Stimulated activated CD8-positive, alpha-beta memory T cell treated with anti-CD3 and anti-CD28 coated beads, Interleukin-2, amount 100 ng/mL, for 48 hours (primary cell): ENCODE measurements at regions not wholly inside any gene's neighbourhood (a gene's known extent, or its start where the extent isn't known, plus 50 kb on each side); places are given as distances from the start of the nearest gene placed in this dataset.

Experiments used
- DNase-seq, 2 donors: peaks; one replicate each; pipeline ENCODE4 v3.0.0-alpha.2; 2020; ENCODE audit warnings: low read depth in 2 of 2

- no peak for DNase-seq
Observed at GRCh38 chrX:5829469-5829868, 399.2 kb downstream of the NLGN4X start.

- DNase-seq, result no peak
Observed at GRCh38 chrX:5829060-5829459, 399.6 kb downstream of the NLGN4X start.

GRCh38 chrX:5823903-5824302 lies 404.8 kb downstream of the NLGN4X start:
- no peak for DNase-seq

- DNase-seq, result no peak
Observed at GRCh38 chrX:5810636-5811035, 418.0 kb downstream of the NLGN4X start.

GRCh38 chrX:5807181-5807580 lies 421.5 kb downstream of the NLGN4X start:
- no peak for DNase-seq

GRCh38 chrX:5802391-5802790 lies 426.3 kb downstream of the NLGN4X start:
- DNase-seq, result no peak

DNA sequence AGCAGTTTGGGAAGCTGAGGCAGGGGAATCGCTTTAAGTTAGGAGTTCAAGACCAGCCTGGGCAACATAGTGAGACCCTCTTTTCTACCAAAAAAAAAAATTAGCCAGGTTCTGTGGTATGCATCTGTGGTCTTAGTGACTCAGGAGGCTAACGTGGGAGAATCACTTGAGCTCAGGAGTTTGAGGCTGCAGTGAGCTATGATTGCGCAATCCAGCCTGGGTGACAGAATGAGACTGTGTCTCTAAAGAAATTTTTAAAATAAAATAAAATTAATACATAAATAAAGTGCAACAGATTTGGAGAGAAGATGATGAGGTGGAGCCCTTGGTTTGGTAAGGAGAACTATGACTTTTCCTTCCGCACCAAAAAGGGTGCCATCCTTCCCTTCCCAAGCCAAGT lies 436.9 kb downstream of the NLGN4X start:
- no peak for DNase-seq

- DNase-seq, result no peak
Observed at GRCh38 chrX:5788910-5789309, 439.8 kb downstream of the NLGN4X start.

GRCh38 chrX:5780821-5781220 lies 447.8 kb downstream of the NLGN4X start:
- DNase-seq, result no peak

GRCh38 chrX:5775846-5776430 lies 452.7 kb downstream of the NLGN4X start:
- no peak for DNase-seq

- DNase-seq, result no peak
Observed at GRCh38 chrX:5774446-5774845, 454.2 kb downstream of the NLGN4X start.

DNA sequence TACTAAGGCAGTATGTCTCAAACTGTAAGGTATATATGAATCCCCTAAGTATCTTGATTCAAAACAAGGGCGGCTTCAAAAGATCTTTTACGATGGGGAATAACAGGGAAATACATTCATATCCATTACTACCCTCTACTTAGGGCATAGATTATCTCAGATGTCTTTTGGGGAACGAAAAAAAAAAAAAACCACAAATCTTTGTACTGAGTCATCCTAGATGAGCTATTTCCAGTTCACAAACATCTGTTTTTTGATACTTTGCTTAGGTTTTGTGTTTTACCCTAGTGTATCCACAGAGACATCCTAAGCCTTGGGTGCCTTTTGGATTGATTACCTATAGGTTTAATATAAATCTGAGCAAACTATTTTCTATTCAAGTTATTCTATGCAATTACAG lies 457.2 kb downstream of the NLGN4X start:
- DNase-seq, result no peak

- no peak for DNase-seq
Observed at GRCh38 chrX:5756616-5757015, 472.1 kb downstream of the NLGN4X start.

DNA sequence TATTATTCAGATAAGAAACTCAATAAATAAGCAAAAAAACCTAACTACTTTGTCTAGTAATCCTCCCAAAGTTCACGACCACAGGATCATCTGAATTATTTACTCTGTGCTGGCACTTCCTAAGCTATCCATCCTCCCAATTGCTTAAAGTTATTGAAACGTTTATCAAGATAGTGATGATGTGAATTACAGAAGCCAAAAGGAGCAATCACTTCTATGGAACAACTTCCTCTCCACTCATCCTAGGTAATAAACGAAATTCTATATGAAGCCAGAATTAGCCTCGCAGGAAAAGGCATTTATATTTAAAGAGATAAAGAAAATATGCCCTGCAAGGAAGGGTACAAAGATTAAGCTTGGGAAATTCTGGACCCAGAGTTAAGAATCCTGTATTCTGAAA lies 475.4 kb downstream of the NLGN4X start:
- no peak for DNase-seq

- no peak for DNase-seq
Observed at GRCh38 chrX:5752831-5753230, 475.8 kb downstream of the NLGN4X start.

GRCh38 chrX:5748586-5749150 lies 480.0 kb downstream of the NLGN4X start:
- no peak for DNase-seq

DNA sequence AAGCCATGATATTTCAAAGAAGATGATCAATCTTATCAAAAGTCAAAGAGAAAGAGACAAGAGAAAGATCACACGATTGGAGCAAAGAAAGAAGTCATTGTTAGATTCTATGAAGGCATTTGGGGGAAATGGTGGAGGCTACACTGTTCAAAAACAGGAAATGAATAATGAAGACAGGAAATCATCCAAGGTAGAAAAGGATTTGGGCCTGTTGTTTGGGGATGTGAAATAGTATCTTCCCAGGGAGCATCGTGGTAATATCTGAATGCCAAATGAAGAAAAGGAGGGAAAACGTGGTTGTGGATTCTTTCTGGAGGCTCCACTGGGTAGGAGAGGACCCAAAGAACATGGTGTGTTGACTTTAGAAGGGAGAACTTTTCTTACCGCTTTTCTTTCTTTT lies 482.4 kb downstream of the NLGN4X start:
- no peak for DNase-seq

DNA sequence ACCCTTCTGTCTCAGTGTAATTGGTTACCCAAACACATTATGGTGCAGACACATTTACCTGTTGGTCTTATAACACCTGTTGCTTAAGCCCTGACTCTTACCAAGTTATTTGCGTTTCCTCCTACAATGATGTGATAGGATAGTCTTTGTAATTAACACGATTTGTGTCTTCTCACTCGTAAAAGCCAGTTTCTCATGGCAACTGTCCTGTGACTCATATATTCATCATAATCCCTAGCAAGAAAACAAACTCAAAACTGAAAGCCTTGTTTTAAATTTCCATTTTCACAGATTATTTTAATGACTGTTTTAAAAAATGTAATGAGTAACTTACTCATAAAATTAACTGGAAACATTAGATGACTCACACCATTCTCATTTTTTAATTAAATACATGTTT lies 495.2 kb downstream of the NLGN4X start:
- DNase-seq, result no peak

DNA sequence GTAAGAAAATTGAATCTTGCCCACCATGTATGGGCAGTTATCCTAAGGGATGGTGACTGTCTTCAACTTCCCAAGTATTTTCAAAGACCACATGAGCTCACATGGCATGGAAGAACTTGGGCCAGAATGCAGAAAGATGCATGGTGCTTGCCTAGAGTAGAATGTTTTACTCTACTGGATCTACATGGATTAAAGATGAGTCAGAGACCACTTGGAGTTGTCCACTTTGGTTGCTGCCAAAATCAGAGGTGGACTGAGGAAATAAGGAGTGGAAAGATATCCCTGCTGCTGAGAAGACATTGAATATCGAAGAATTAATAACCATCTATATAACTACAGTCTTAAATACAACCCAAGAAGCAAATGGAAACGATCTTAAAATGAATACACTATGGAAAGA lies 498.1 kb downstream of the NLGN4X start:
- DNase-seq, result no peak

GRCh38 chrX:5726224-5726623 lies 502.4 kb downstream of the NLGN4X start:
- no peak for DNase-seq

DNA sequence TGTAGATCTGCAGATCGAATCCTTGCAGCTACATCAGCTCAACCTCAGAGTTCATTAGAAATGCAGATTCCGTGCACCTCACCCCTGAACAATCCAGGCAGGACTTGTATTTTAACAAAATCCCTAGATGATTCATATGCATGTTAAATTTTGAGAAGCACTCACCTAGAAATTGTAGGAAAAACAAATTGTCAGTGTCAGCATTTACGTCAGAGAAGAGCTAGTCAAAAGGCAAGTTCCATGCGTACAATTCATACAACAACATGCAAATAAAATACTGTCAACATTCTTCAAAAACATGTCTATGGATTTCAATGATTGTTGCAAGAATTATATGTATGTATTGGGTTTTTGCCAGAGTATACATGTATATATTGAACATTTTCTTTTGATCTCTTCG lies 504.5 kb downstream of the NLGN4X start:
- DNase-seq, result no peak

GRCh38 chrX:5718651-5719050 lies 510.0 kb downstream of the NLGN4X start:
- no peak for DNase-seq

GRCh38 chrX:5716666-5717065 lies 512.0 kb downstream of the NLGN4X start:
- no peak for DNase-seq

DNA sequence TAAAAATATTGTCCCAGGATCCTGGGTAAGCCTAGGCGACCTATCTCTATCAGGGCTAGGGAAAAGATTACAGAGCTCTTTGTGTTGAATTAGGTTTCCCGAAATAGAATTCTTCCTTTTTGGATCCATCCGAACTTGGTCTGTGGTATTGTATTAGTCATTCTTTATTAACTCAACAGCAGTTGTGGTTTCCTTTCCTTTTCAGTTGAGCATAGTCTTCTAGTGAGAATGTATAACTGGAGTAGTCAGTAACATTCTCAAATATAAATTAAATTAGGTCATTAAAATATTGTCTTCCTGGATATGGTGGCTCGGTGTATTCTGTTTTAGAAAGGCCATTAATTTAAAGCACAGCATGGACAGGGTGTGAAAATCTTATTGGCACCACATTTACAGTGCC lies 520.4 kb downstream of the NLGN4X start:
- no peak for DNase-seq
